Kidney (tissue), 13 donors: ENCODE measurements at regions not wholly inside any gene's neighbourhood (a gene's known extent, or its start where the extent isn't known, plus 50 kb on each side); places are given as distances from the start of the nearest gene placed in this dataset.

Experiments
- DNase-seq, 5 donors: peaks; one replicate each; pipeline ENCODE4 v3.0.0-alpha.2; 2013 to 2020
- FAIRE-seq: peaks from 2 replicates; lab custom pipeline; 2012; peaks lifted over from hg19 to GRCh38; lab: Jason Lieb, UNC
- H3K27ac ChIP-seq, 2 donors: one replicate each; pipeline ENCODE4 v1.7.0; 2013; ENCODE audit warnings: low read depth in 2 of 2, low read length in 2 of 2, inconsistent platforms in 1 of 2
- H3K27me3 ChIP-seq: one replicate; pipeline ENCODE4 v1.7.1; 2013; ENCODE audit warnings: low read length, inconsistent platforms; ENCODE audit not compliant: control insufficient read depth, insufficient read depth
- H3K36me3 ChIP-seq, 3 donors: one replicate each; pipeline versions ENCODE4 v1.7.0 to v1.7.1; 2013; ENCODE audit warnings: low read length in 3 of 3, control low read depth in 1 of 3, inconsistent platforms in 1 of 3; ENCODE audit not compliant: insufficient read depth in 3 of 3, control insufficient read depth in 2 of 3
- H3K4me1 ChIP-seq, 3 donors: one replicate each; pipeline versions ENCODE4 v1.7.0 to v1.7.1; 2013; ENCODE audit warnings: low read length in 3 of 3, inconsistent platforms in 1 of 3, low read depth in 1 of 3; ENCODE audit not compliant: control insufficient read depth in 2 of 3, insufficient read depth in 2 of 3
- H3K4me3 ChIP-seq, 3 donors: one replicate each; pipeline versions ENCODE4 v1.7.0 to v1.8.1; 2013; ENCODE audit warnings: low read length in 3 of 3, control low read depth in 1 of 3, inconsistent platforms in 1 of 3
- H3K9ac ChIP-seq, 3 donors: one replicate each; pipeline versions ENCODE4 v1.7.0 to v1.7.1; 2013; ENCODE audit warnings: low read length in 3 of 3, control low read depth in 1 of 3, inconsistent platforms in 1 of 3
- H3K9me3 ChIP-seq, 3 donors: one replicate each; pipeline versions ENCODE4 v1.7.0 to v1.7.1; 2013; ENCODE audit warnings: low read length in 3 of 3, control low read depth in 1 of 3, inconsistent platforms in 1 of 3; ENCODE audit not compliant: control insufficient read depth in 2 of 3, insufficient read depth in 1 of 3
- intact Hi-C: fragments of 100-400 bp; cut with DNase I; formaldehyde crosslinking; loops from one replicate; pipeline ENCODE4 v1.11.1; 2022
- TF ChIP-seq, protein P1 (sequence below): IDR thresholded peaks from 3 replicates; pipeline ENCODE4 v1.5.1; 2012; ENCODE audit warnings: mild to moderate bottlenecking, moderate library complexity, borderline replicate concordance; ENCODE audit not compliant: insufficient read depth; ENCODE audit errors: extremely low read depth
- donor health status: control.
- donor health status: control.
- donor health status: control.
- donor health status: control.
- donor health status: control.
- donor health status: DM: yes; HTN: yes; CAD: no.
- donor health status: Normal renal cell carcinoma (clear cell type).

DNA sequence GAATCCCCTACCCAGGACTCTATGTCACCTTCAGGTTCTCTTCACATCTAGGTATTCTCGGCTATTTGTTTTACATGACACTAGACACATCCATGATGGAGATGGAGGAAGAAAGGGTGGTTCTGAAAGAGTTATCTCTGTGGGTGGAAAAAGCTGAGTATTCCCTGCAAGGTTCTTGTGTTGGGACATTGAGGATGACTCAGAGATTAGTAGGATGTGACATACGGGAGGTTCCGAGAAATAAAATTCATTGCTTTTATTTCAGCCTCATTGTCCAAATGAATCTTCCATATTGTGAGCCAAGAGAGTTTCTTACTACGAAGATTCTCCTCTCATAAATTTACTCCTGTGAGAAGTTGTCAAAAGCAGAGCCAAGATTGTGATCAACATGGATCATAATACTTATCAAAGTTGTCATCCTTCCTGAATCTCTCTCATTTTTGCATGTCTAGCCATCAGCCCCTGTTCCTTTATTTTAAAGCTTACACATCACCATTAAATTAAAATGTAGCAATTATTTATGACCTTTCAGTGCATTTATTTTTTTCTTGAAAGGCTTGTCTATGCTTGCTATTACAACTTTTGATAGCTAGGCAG, 370.0 kb downstream of the PSAT1 start:
- Histone ChIP-seq H3K9me3 (no peaks in the 10 kb centered on the region), H3K27me3 (no peaks in the 10 kb centered on the region), H3K4me3 (no peak overlapping the region), H3K9ac (no peak overlapping the region), H3K36me3 (no peaks in the 10 kb centered on the region), H3K27ac (no peak overlapping the region), H3K4me1 (no peaks in the 10 kb centered on the region)
- no peak for DNase-seq
- TF ChIP-seq, protein P1, sequence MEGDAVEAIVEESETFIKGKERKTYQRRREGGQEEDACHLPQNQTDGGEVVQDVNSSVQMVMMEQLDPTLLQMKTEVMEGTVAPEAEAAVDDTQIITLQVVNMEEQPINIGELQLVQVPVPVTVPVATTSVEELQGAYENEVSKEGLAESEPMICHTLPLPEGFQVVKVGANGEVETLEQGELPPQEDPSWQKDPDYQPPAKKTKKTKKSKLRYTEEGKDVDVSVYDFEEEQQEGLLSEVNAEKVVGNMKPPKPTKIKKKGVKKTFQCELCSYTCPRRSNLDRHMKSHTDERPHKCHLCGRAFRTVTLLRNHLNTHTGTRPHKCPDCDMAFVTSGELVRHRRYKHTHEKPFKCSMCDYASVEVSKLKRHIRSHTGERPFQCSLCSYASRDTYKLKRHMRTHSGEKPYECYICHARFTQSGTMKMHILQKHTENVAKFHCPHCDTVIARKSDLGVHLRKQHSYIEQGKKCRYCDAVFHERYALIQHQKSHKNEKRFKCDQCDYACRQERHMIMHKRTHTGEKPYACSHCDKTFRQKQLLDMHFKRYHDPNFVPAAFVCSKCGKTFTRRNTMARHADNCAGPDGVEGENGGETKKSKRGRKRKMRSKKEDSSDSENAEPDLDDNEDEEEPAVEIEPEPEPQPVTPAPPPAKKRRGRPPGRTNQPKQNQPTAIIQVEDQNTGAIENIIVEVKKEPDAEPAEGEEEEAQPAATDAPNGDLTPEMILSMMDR, result no peak
- intact Hi-C loops, result no loop called here
- FAIRE-seq, result no peak

DNA sequence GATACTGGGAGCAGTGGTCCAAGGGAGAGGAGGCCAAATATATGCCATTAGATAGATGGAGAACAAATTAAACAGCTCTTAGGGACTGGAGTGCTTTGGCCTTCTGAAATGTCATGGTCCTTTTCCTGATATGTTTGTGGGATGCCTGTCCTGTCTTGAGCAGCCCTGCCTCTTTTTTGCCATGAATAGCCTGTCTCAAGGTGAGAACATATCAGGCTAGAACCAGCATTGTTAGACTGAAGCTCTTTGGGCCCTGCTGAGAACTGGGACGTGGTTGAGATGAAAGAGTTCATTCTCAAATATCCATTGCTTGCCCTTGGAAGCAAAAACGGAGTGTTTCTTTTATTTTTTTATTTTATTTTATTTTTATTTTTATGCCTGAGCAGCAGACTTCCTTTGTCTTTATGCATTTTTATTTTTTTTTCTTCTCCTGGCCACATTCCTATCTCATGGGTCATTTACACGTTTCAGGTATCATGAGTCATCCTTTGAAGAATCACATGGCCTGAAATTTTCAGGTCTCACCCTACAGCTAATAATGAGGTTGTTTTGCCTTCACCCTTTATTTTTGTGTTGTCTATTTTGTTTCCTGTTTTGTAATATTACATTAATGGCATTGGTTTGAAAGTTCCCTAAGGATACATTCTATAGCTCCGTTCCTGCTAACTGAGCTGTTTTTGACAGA, 371.4 kb downstream of the PSAT1 start:
- no peak overlapping the region for H3K27ac ChIP-seq
- no peaks in the 10 kb centered on the region for H3K27me3 ChIP-seq
- no peak overlapping the region for H3K9ac ChIP-seq
- no peaks in the 10 kb centered on the region for H3K4me1 ChIP-seq
- no peaks in the 10 kb centered on the region for H3K9me3 ChIP-seq
- TF ChIP-seq, protein P1, result no peak
- intact Hi-C loops, result no loop called here
- H3K4me3 ChIP-seq, result no peak overlapping the region
- FAIRE-seq (no peak), DNase-seq (no peak)
- H3K36me3 ChIP-seq, result no peaks in the 10 kb centered on the region

DNA sequence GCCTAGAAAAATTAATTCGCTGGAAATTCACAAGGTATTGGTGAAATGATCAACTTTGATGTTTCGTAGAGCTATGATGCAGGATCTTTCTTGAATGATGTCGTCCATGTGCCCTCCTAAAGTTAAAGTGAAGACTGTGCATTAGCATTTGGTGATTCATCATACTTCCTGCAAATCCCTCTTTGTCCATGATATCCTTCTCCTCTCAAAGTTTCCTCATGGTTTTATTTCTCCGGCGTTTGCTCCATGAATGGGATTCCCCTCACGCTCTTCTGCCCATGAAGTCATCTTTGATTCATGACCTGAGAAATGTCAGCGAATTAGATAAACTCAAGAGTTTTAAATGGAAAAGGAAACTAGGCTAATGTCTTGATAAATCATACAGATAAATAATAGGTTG, 372.7 kb downstream of the PSAT1 start:
- Histone ChIP-seq H3K36me3 (no peaks in the 10 kb centered on the region), H3K4me1 (no peaks in the 10 kb centered on the region), H3K27me3 (no peaks in the 10 kb centered on the region), H3K9ac (no peak overlapping the region), H3K27ac (no peak overlapping the region), H3K9me3 (no peaks in the 10 kb centered on the region), H3K4me3 (no peak overlapping the region)
- TF ChIP-seq, protein P1, result no peak
- DNase-seq, result no peak
- no peak for FAIRE-seq
- intact Hi-C loops, result no loop called here
